ENCODE measurements at regions not wholly inside any gene's neighbourhood (a gene's known extent, or its start where the extent isn't known, plus 50 kb on each side); places are given as distances from the start of the nearest gene placed in this dataset.
"Not testable (repeated sequence)": the region's sequence is repeated elsewhere in the genome, so short reads cannot be mapped to it uniquely, and the experiment has no call there.

DNA sequence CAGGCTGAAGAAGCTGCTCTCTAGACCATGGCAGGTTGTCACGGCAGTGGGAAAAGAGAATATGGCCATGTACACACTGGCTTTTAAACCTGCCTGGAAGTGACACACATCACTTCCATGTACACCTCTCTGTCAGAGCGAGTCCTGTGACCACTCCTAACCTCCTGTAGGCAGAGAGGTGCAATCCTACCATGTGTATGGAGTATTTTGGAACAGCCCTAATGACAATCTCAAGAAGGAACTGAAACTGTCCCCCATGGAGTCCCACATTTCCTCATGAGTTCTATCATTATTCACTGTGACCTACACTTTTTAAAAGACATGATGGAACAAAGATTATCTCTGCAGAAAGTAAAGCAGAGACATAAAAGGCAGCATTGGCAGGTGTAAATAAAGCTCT is 153.4 kb upstream of the PFN2 start:
- ATAC-seq (ENCODE audit: insufficient number of reproducible peaks, low FRiP score, low read depth) (no peak), DNase-seq (ENCODE audit: low spot score) (no peak)
- Histone ChIP-seq H3K27me3 (replicated peaks; ENCODE audit: insufficient read depth) (no peaks in the 10 kb centered on the region), H3K4me1 (ENCODE audit: control insufficient read depth in 1 of 2, low read depth in 2 of 2) (no peaks in the 10 kb centered on the region), H3K36me3 (no peaks in the 10 kb centered on the region), H3K27ac (no peak overlapping the region), H3K4me3 (no peak overlapping the region), H3K9me3 (no peaks in the 10 kb centered on the region)
- TF ChIP-seq, protein P1, sequence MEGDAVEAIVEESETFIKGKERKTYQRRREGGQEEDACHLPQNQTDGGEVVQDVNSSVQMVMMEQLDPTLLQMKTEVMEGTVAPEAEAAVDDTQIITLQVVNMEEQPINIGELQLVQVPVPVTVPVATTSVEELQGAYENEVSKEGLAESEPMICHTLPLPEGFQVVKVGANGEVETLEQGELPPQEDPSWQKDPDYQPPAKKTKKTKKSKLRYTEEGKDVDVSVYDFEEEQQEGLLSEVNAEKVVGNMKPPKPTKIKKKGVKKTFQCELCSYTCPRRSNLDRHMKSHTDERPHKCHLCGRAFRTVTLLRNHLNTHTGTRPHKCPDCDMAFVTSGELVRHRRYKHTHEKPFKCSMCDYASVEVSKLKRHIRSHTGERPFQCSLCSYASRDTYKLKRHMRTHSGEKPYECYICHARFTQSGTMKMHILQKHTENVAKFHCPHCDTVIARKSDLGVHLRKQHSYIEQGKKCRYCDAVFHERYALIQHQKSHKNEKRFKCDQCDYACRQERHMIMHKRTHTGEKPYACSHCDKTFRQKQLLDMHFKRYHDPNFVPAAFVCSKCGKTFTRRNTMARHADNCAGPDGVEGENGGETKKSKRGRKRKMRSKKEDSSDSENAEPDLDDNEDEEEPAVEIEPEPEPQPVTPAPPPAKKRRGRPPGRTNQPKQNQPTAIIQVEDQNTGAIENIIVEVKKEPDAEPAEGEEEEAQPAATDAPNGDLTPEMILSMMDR (IDR thresholded peaks at IDR 0.05) = no peak

DNA sequence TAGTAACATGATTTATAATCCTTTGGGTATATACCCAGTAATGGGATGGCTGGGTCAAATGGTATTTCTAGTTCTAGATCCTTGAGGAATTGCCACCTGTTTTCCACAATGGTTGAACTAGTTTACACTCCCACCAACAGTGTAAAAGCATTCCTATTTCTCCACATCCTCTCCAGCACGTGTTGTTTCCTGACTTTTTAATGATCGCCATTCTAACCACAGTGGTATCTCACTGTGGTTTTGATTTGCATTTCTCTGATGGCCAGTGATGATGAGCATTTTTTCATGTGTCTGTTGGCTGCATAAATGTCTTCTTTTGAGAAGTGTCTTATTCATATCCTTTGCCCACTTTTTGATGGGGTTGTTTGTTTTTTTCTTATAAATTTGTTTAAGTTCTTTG is 152.6 kb upstream of the PFN2 start:
- not testable (repeated sequence) for ATAC-seq (ENCODE audit: insufficient number of reproducible peaks, low FRiP score, low read depth); H3K36me3 ChIP-seq; H3K27ac ChIP-seq; H3K4me3 ChIP-seq; DNase-seq (ENCODE audit: low spot score); H3K27me3 ChIP-seq (replicated peaks; ENCODE audit: insufficient read depth); H3K9me3 ChIP-seq; H3K4me1 ChIP-seq (ENCODE audit: control insufficient read depth in 1 of 2, low read depth in 2 of 2)

DNA sequence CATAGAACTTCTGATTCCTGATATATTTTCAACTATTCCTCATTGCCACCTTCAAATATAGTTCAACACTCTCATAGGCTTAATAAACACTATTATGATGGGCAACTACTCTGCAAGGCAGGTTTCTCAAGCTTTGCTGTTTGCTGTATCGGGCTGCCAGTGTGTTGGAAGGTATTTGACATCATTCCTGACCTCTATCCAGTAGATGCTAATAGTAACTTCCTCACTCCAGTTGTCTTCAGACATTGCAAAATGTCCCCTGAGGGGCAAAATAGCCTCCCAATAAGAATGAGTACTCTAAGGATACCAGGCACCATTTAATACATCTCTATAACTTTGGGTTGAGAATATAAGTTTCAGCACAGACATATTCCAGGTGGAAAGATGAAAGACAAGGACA is 147.5 kb upstream of the PFN2 start:
- peaks cover 3 to 18% of the 10 kb centered on the region in 2 donors for H3K4me1 ChIP-seq (ENCODE audit: control insufficient read depth in 1 of 2, low read depth in 2 of 2)
- no peak for DNase-seq (ENCODE audit: low spot score)

DNA sequence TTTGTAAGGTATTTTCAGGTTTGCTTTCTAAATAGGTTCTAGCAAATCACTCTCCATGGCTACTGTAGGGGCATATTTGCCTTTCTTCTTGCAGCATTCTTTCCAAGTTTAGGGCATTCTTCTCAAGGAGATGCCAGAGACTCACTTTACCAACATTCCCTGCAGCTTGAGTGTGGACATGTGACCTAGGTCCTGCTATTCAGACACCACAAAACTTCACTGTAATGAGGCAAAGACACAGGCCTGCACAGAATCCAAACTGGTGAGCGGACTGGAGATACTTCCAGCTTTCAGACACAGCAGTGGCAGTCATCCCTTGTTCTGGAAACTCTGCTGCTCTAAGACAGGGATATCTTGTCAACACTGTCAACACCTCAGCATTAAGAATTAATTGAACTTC is 146.4 kb upstream of the PFN2 start:
- no peaks in the 10 kb centered on the region for H3K9me3 ChIP-seq
- no peaks in the 10 kb centered on the region for H3K36me3 ChIP-seq
- no peak overlapping the region for H3K4me3 ChIP-seq
- TF ChIP-seq, protein P1 (IDR thresholded peaks at IDR 0.05) = no peak
- no peak for ATAC-seq (ENCODE audit: insufficient number of reproducible peaks, low FRiP score, low read depth)
- no peaks in the 10 kb centered on the region for H3K27me3 ChIP-seq (replicated peaks; ENCODE audit: insufficient read depth)
- H3K27ac ChIP-seq = no peak overlapping the region
- peaks cover 3 to 18% of the 10 kb centered on the region in 2 donors for H3K4me1 ChIP-seq (ENCODE audit: control insufficient read depth in 1 of 2, low read depth in 2 of 2)
- no peak for DNase-seq (ENCODE audit: low spot score)

More for the DNA sequence above, 147.5 kb upstream of the PFN2 start:
- H3K36me3 ChIP-seq = no peaks in the 10 kb centered on the region
- H3K27ac ChIP-seq = no peak overlapping the region
- H3K4me3 ChIP-seq = no peak overlapping the region
- TF ChIP-seq, protein P1 (IDR thresholded peaks at IDR 0.05) = no peak
- no peak for ATAC-seq (ENCODE audit: insufficient number of reproducible peaks, low FRiP score, low read depth)
- H3K27me3 ChIP-seq (replicated peaks; ENCODE audit: insufficient read depth) = no peaks in the 10 kb centered on the region
- no peaks in the 10 kb centered on the region for H3K9me3 ChIP-seq

DNA sequence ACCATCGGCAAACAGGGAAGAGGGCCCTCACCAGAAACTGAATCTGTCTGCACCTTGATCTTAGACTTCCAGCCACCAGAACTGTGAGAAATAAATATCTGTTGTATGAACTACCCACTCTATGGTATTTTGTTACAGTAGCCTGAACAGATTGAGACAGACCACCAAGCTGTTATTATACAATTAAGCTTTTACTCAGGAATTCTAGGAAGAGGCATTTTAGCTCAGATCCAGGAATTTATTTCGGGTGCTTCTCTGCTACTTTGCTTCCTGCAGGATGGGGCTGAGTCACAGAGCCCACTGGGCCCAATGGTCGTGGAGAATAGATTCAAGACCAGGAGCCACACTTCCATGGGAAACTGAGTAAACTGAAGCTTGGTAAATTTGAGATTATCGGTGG is 145.5 kb upstream of the PFN2 start:
- H3K27me3 ChIP-seq (replicated peaks; ENCODE audit: insufficient read depth) = no peaks in the 10 kb centered on the region
- no peak overlapping the region for H3K4me3 ChIP-seq
- DNase-seq (ENCODE audit: low spot score) (no peak), ATAC-seq (ENCODE audit: insufficient number of reproducible peaks, low FRiP score, low read depth) (no peak)
- no peak overlapping the region for H3K27ac ChIP-seq
- H3K36me3 ChIP-seq = no peaks in the 10 kb centered on the region
- H3K4me1 ChIP-seq (ENCODE audit: control insufficient read depth in 1 of 2, low read depth in 2 of 2) = peaks cover 3 to 18% of the 10 kb centered on the region in 2 donors
- TF ChIP-seq, protein P1 (IDR thresholded peaks at IDR 0.05) = no peak
- H3K9me3 ChIP-seq = no peaks in the 10 kb centered on the region

DNA sequence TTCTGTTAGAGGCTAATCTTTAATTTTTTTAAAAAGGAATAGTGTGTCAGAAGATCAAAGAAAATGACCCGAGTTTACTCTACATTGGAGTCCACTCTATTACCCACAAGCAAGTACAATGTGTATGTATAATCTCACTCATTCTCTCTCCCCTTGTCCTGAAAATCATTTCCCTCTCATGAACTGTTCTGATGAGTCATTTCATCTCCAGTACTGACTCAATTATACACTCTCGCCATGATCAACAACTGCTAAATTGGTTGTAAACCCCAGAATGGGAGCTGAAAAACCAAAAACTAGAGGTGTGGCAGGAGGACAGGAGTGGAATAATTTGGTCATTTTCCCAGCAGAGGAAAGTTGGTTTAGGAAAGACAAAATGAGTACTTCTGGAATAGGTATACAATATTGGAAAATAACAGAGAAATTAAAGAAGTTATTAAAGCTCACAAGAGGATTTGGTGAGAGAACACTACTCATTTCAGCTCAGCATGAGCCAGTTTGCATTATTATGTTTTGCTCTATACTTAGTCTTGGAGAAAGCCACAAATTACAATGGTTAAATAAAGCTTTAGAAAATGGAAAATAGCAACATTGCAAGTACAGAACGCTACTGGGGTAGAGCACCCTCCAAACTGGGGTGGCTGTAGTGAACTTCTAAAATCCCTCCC is 144.3 kb upstream of the PFN2 start:
- TF ChIP-seq, protein P1 (IDR thresholded peaks at IDR 0.05) = no peak
- ATAC-seq (ENCODE audit: insufficient number of reproducible peaks, low FRiP score, low read depth) (peak; percentile 42), DNase-seq (ENCODE audit: low spot score) (no peak)
- no peaks in the 10 kb centered on the region for H3K27me3 ChIP-seq (replicated peaks; ENCODE audit: insufficient read depth)
- no peak overlapping the region for H3K4me3 ChIP-seq
- H3K36me3 ChIP-seq = no peaks in the 10 kb centered on the region
- no peaks in the 10 kb centered on the region for H3K9me3 ChIP-seq
- peaks cover 3 to 18% of the 10 kb centered on the region in 2 donors for H3K4me1 ChIP-seq (ENCODE audit: control insufficient read depth in 1 of 2, low read depth in 2 of 2)
- peak overlapping the region; percentile 10 to 42 for H3K27ac ChIP-seq
